SK-N-SH (cell line): ENCODE measurements at regions not wholly inside any gene's neighbourhood (a gene's known extent, or its start where the extent isn't known, plus 50 kb on each side); places are given as distances from the start of the nearest gene placed in this dataset.

Source experiments
- CTCF ChIA-PET: fragments of 300-600, 350-600 bp; formaldehyde crosslinking; extraction: SDS; loops from one replicate; lab custom pipeline; 2021; lab: Yijun Ruan, JAX
- POLR2A ChIA-PET: fragments of 350-600 bp; sonication (Branson Sonifier 250); formaldehyde crosslinking; extraction: SDS; loops from one replicate; lab custom pipeline; 2020; ENCODE audit warnings: antibody characterized with exemption, inconsistent platforms; lab: Yijun Ruan, JAX
- DNase-seq: peaks from one replicate; pipeline ENCODE4 v3.0.0; 2012
- H2AFZ ChIP-seq: fragments of 200-600 bp; sonication (generic); 2 replicates; pipeline ENCODE4 v1.8.1; 2016; ENCODE audit warnings: antibody characterized with exemption, mild to moderate bottlenecking, low read depth
- H3F3A ChIP-seq: fragments of 200-600 bp; sonication (generic); replicated peaks from 2 replicates; pipeline ENCODE3; 2016; ENCODE audit warnings: antibody characterized with exemption, mild to moderate bottlenecking; ENCODE audit not compliant: insufficient read depth
- H3K27ac ChIP-seq, 2 experiments: fragments of 200-500 bp in 1 of 2; fragments of 200-600 bp in 1 of 2; sonication (Bioruptor generic) in 1 of 2; sonication (generic), shearing (Covaris generic) in 1 of 2; 2 replicates each; pipeline versions ENCODE4 v1.5.1 to v1.6.1; 2014 to 2016; ENCODE audit warnings: low read depth in 2 of 2, inconsistent platforms in 1 of 2, low read length in 1 of 2, mild to moderate bottlenecking in 1 of 2, mixed read lengths in 1 of 2
- H3K27me3 ChIP-seq: fragments of 200-600 bp; sonication (generic), shearing (Covaris generic); 2 replicates; pipeline ENCODE4 v1.6.1; 2016; ENCODE audit warnings: mixed run types; ENCODE audit not compliant: insufficient read depth
- H3K36me3 ChIP-seq, 2 experiments: fragments of 200-500 bp in 1 of 2; fragments of 200-600 bp in 1 of 2; sonication (Bioruptor generic) in 1 of 2; sonication (generic) in 1 of 2; replicated peaks in 1 of 2; 2 replicates each; pipeline versions ENCODE3 to v1.5.1; 2014 to 2016; ENCODE audit warnings: low read length in 1 of 2, mild to moderate bottlenecking in 1 of 2; ENCODE audit not compliant: insufficient read depth in 2 of 2, control insufficient read depth in 1 of 2
- H3K4me1 ChIP-seq, 2 experiments: fragments of 200-500 bp in 1 of 2; fragments of 200-600 bp in 1 of 2; sonication (Bioruptor generic) in 1 of 2; sonication (generic), shearing (Covaris generic) in 1 of 2; 2 replicates each; pipeline versions ENCODE4 v1.5.1 to v1.6.1; 2014 to 2016; ENCODE audit warnings: low read depth in 1 of 2, low read length in 1 of 2, mixed run types in 1 of 2; ENCODE audit not compliant: insufficient read depth in 2 of 2, control insufficient read depth in 1 of 2
- H3K4me2 ChIP-seq: fragments of 200-600 bp; sonication (generic), shearing (Covaris generic); 2 replicates; pipeline ENCODE4 v1.6.1; 2017; ENCODE audit warnings: mixed run types
- H3K4me3 ChIP-seq, 2 experiments: fragments of 200-500 bp in 1 of 2; fragments of 200-600 bp in 1 of 2; sonication (Bioruptor generic) in 1 of 2; sonication (generic), shearing (Covaris generic) in 1 of 2; 2 replicates each; pipeline versions ENCODE4 v1.5.1 to v1.8.1; 2014 to 2016; ENCODE audit warnings: low read depth in 2 of 2, inconsistent platforms in 1 of 2, low read length in 1 of 2, mild to moderate bottlenecking in 1 of 2, mixed read lengths in 1 of 2, moderate library complexity in 1 of 2
- H3K79me2 ChIP-seq: fragments of 200-600 bp; sonication (generic); 2 replicates; pipeline ENCODE4 v1.8.1; 2017; ENCODE audit warnings: mild to moderate bottlenecking; ENCODE audit not compliant: insufficient read depth
- H3K9ac ChIP-seq: fragments of 200-600 bp; sonication (generic); 2 replicates; pipeline ENCODE4 v1.6.1; 2017; ENCODE audit warnings: mixed run types
- H3K9me2 ChIP-seq: fragments of 200-600 bp; sonication (generic); 2 replicates; pipeline ENCODE4 v1.6.1; 2017; ENCODE audit warnings: mixed run types
- H3K9me3 ChIP-seq: fragments of 200-600 bp; sonication (generic); 2 replicates; pipeline ENCODE4 v1.6.1; 2017; ENCODE audit warnings: mixed run types, mild to moderate bottlenecking, moderate library complexity
- H4K20me1 ChIP-seq: fragments of 200-600 bp; sonication (generic); 2 replicates; pipeline ENCODE4 v1.6.1; 2017; ENCODE audit warnings: mild to moderate bottlenecking, mixed run types; ENCODE audit not compliant: insufficient read depth
- ELF1 ChIP-seq: IDR thresholded peaks from 2 replicates; pipeline ENCODE4 v1.4.0; 2012
- EZH2phosphoT487 ChIP-seq: fragments of 200-600 bp; sonication (generic); IDR thresholded peaks from 2 replicates; pipeline ENCODE4 v1.6.1; 2017; ENCODE audit warnings: low read depth, mixed run types, mild to moderate bottlenecking, antibody characterized with exemption, moderate library complexity, borderline replicate concordance
- FOXJ3 ChIP-seq: sonication (generic); formaldehyde crosslinking; IDR thresholded peaks from 2 replicates; pipeline ENCODE4 v1.5.1; 2020; ENCODE audit warnings: mild to moderate bottlenecking, missing genetic modification reagents
- FOXM1 ChIP-seq: IDR thresholded peaks from 2 replicates; pipeline ENCODE4 v1.4.0; 2012; ENCODE audit warnings: low read depth, mild to moderate bottlenecking
- GATA2 ChIP-seq: sonication (generic); formaldehyde crosslinking; IDR thresholded peaks from 2 replicates; pipeline ENCODE4 v1.5.0; 2020; ENCODE audit warnings: mild to moderate bottlenecking, missing genetic modification reagents
- JUND ChIP-seq: IDR thresholded peaks from 2 replicates; pipeline ENCODE4 v1.4.0; 2012
- MEF2A ChIP-seq: IDR thresholded peaks from 2 replicates; pipeline ENCODE4 v1.4.0; 2012; ENCODE audit warnings: low read depth, borderline replicate concordance
- RCOR1 ChIP-seq: fragments of 150-350 bp; IDR thresholded peaks from 2 replicates; pipeline ENCODE4 v1.6.1; 2017; ENCODE audit warnings: antibody characterized with exemption, low read length
- RXRA ChIP-seq: IDR thresholded peaks from 2 replicates; pipeline ENCODE4 v1.4.0; 2012; ENCODE audit warnings: low read depth, mild to moderate bottlenecking, borderline replicate concordance
- SIN3A ChIP-seq: IDR thresholded peaks from 2 replicates; pipeline ENCODE4 v1.6.1; 2012; ENCODE audit warnings: low read depth, mild to moderate bottlenecking, low read length, moderate library complexity, borderline replicate concordance
- SMC3 ChIP-seq: IDR thresholded peaks from 2 replicates; pipeline ENCODE4 v1.6.1; 2012; ENCODE audit warnings: low read depth, low read length, improper control_type of control experiment
- TCF12 ChIP-seq: IDR thresholded peaks from 2 replicates; pipeline ENCODE4 v1.4.0; 2012
- TEAD4 ChIP-seq: IDR thresholded peaks from 2 replicates; pipeline ENCODE4 v1.4.0; 2012; ENCODE audit warnings: mild to moderate bottlenecking, borderline replicate concordance; ENCODE audit not compliant: insufficient read depth
- ZBTB33 ChIP-seq: IDR thresholded peaks from 2 replicates; pipeline ENCODE4 v1.4.0; 2012; ENCODE audit warnings: low read depth, borderline replicate concordance
- WGBS: methylation state at CpG from one replicate; pipeline ENCODE4 v1.1.6; 2017; ENCODE audit warnings: low lambda C conversion rate; 5-methylcytosine and 5-hydroxymethylcytosine counted together
- TF ChIP-seq, protein P1 (sequence below): IDR thresholded peaks from 2 replicates; pipeline ENCODE4 v1.4.0; 2012; ENCODE audit warnings: low read depth, borderline replicate concordance

DNA sequence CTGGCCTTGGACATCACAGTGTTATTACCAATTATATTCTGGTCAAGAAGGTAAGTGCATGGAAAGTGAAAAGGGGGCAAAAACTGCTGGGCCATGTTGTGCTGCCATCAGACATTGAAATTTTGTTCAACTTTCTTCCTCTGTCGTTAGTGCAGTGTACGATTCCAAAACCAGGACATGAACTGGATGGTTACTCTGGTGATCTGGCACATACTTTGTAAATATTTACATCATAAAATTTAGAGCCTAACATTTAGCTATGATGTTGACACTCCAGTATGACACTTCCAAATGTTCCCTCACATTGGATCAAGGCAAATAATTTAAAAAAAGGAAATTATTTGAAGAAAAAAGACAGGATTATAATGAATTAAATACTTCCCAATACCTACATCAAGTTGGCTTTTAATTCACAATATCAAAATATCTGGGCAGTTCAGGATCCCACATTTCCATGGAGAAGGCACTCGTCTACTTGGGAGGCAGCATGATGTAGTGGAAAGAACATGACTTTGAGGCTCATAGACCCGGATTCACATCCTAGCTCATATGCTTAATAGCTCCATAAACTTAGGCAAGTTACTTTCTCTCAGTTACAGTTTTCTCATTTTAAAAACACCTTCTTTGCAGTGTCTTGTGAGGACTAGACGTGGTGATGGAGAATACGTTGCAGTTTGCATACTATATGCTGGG is 342.5 kb upstream of the MPDZ start (continued):
- TF ChIP-seq RXRA = no peak
- TF ChIP-seq, protein P1, sequence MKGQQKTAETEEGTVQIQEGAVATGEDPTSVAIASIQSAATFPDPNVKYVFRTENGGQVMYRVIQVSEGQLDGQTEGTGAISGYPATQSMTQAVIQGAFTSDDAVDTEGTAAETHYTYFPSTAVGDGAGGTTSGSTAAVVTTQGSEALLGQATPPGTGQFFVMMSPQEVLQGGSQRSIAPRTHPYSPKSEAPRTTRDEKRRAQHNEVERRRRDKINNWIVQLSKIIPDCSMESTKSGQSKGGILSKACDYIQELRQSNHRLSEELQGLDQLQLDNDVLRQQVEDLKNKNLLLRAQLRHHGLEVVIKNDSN = no peak
- no peak for TF ChIP-seq ZBTB33
- no peak for TF ChIP-seq FOXJ3 (CRISPR knock-in tag)
- TF ChIP-seq, all 33 proteins: peak for 0

GRCh38 chr9:13616491-13617035 is 337.1 kb upstream of the MPDZ start:
- Histone ChIP-seq H3K27ac (no peak overlapping the region), H2AFZ (no peak overlapping the region), H3K9me2 (0 out of 2 replicates have a peak, but pooled peaks cover 3% of the 10 kb centered on the region), H3K4me2 (no peak overlapping the region), H3K27me3 (no peaks in the 10 kb centered on the region), H3F3A (no peaks in the 10 kb centered on the region), H3K4me1 (peaks cover 4 to 11% of the 10 kb centered on the region in 2 experiments; a peak in 3 of 4 replicates), H3K36me3 (no peaks in the 10 kb centered on the region), H3K9ac (no peak overlapping the region), H3K4me3 (no peak overlapping the region), H3K9me3 (no peaks in the 10 kb centered on the region), H3K79me2 (no peaks in the 10 kb centered on the region), H4K20me1 (no peaks in the 10 kb centered on the region)
- DNase-seq = no peak
- 58% methylated on average over 2 of the region's 2 CpGs for WGBS
- POLR2A ChIA-PET = no interaction called here
- CTCF ChIA-PET = interaction anchor here (1.1 to 1.2 kb wide), 2 partner anchors 14 to 737 kb away, joined by 3 to 4 read pairs; no protein-coding TSS in a partner anchor
- TF ChIP-seq EZH2phosphoT487 (no peak), MEF2A (no peak), GATA2 (no peak), ELF1 (no peak), TEAD4 (no peak), FOXM1 (no peak), JUND (no peak), SIN3A (no peak), RCOR1 (no peak), SMC3 (no peak), TCF12 (no peak)
